ENCODE measurements at regions not wholly inside any gene's neighbourhood (a gene's known extent, or its start where the extent isn't known, plus 50 kb on each side); places are given as distances from the start of the nearest gene placed in this dataset.

DNA sequence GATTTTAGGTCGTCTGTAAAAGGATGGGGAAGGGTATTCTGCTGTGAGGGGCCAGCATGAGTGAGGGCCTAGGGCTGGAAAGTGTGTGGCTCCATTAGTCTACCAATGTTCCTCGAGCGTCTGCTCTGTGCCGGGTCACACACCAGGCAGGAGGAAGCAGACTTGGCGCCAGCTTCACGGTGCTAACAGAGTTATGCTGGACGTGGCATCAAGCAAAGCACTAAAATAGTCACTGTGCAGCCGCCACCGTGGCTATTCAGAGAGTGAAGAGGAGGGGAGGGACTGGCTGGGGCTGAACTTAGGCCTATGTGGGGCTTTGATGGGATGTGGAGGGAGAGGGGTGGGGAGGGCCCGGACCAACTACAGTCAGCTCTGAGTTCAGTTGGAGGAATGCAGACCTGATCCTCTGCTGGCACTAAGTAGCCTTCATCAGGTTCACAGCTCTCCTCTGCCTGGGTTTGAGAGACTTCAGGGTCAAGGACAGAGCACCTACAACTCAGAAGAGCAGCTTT, 83.9 kb upstream of the MSX1 start:
- no peak for DNase-seq (ENCODE audit: low read depth in 2 of 2)

DNA sequence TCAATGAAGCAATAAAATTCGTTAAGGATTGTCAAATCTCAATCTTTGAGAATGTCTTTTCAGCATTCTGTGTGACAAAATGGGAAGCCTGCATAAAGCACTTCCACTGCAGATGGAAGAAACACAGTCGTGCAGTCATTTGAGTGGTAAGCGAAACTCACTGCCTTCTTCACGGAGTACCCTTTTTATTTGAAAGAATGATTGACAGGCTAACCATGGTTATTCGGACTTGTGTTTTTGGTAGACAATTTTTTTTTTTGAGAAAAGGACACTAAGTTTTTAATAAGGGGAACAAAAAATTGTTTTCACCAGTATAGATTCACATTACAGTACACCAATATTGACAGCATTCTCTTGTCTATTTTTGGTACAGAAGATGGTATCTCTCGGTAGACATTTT, 86.9 kb upstream of the MSX1 start:
- DNase-seq (ENCODE audit: low read depth in 2 of 2), result no peak

DNA sequence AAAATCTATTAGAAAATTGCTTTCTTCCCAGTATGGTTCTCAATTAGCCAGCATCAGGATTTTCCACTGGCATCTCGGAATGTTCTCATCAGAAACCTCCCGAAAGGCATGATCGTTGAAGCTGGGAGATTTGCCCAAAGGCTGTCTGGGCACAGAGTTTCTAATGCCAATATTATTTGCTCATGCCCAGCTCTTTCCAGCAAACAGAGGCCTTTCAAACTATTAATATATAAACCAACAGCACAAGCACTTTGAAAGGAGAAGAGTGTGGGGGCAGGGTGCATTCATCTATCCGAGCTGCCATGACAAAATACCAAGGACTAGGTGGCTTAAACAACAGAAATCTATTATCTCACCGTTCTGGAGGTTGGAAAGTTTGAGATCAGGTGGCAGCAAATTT, 88.3 kb upstream of the MSX1 start:
- no peak for DNase-seq (ENCODE audit: low read depth in 2 of 2)

DNA sequence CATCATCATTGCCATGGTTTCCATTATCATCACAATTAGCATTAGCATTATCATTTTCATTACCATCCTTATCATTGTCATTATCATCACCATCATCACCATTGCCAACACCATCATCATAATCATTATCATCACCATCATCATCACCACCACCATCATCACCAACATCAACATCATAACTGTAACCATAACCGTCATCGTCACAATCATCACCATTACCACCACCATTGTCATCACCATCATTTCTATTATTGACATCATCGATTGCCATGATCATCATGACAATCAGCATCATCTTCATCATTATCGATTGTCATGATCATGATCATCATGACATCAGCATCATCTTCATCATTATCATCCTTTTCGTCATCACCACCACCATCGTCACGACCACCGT, 88.9 kb upstream of the MSX1 start:
- no peak for DNase-seq (ENCODE audit: low read depth in 2 of 2)

DNA sequence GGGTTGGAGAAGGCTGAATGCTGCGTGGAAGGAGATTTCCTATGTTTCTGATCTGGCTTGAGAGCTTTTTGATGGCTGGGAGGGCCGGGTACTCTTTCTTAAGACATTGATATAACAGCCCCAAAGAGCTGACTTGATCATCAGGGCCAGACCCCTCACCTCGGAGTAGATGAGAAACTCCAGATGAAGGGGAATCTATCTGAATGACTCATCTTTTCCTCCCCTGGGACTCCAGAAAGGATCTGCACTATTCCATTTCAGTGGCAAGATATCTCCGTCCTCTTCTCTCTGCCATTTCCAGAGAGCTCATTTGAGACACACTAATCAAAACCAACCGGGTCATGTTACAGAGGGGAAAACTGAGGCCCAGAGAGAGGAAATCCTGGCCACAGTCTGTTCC, 92.9 kb upstream of the MSX1 start:
- no peak for DNase-seq (ENCODE audit: low read depth in 2 of 2)

DNA sequence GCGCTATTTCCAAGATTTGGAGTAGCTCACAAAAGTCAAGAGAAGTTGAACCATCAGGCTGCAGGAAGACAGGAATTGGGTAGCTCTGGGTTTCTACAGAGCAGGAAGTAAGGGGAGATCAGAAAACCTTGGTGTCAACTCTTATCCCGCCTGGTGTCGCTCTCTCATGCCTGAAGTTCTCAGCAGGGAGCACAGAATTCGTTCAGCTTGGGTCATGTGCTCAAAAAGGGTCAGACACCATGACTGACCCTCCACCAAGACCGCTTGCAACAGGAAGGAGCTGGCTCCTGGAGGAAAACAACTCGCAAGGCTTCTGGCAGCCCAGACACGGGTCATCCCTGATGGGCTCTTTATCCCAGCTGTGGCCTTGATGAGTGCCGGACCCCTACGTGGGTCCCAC, 93.7 kb upstream of the MSX1 start:
- DNase-seq (ENCODE audit: low read depth in 2 of 2), result no peak

- no peak for DNase-seq (ENCODE audit: low read depth in 2 of 2)
These were observed 94.9 kb upstream of the MSX1 start for GRCh38 chr4:4764558-4764905.

- no peak for DNase-seq (ENCODE audit: low read depth in 2 of 2)
These were observed 95.5 kb upstream of the MSX1 start for GRCh38 chr4:4763822-4764557.

GRCh38 chr4:4762909-4763821, 96.3 kb upstream of the MSX1 start:
- DNase-seq (ENCODE audit: low read depth in 2 of 2), result peak in 1 of 2 donors; percentile 10

DNA sequence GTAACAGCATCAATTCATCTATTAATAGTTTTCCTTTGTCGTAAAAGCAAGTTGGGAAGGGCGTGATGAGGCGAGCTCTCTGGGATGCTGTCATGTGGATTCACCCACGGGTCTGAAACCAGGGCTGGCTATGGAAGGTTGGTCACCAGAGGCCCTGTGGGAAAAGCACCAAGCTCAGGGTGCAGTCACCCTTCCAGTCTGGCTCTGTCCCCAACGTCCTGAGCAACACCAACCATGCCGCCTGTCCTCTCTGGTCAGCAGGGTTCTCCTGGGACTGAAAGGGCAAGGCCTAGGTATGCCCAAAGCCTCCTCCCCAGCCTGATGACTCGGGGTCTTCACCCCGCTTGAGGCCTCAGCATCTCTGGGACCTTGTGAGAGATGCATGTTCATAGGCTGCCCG, 97.2 kb upstream of the MSX1 start:
- DNase-seq (ENCODE audit: low read depth in 2 of 2), result no peak

DNA sequence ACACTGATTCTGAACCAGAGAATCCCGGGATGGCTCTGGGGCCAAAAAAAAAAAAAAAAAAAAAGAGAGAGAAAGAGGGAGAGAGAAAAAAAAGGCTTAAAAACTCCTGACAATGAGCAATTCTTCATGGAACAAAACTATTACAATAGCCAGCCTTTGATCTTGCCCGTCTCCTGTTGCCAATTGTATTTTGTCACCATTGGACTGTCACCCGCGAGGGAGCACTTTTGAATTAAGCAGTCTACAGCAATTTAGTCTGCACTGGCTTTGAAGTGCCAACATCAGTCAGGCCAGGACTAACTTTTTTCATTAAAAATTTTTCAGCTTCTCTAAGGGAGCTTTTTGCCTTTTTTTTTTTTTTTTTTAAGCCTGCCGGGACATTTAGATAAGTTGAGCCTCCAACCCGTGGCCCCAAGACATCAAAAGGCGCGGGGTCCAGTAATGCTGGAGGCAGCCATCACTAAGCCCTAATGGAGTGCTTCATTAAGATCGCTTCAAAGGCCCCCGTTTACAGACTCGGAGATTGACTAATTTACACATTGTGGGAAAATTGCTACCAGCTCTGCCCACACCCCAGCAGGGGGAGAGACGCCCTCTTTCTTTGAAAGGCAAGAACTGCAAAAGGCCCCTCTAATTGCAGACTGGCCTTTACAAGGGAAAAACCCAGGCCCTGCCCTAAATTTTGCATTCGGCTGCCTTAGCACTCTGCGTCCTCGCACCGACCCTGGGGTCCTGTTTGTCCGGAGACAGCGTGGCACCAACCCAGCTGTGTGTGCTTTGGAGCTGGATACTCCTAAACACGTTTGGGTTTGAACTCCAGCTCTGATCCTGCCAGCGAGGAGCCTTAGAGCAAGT, 98.1 kb upstream of the MSX1 start:
- DNase-seq (ENCODE audit: low read depth in 2 of 2), result no peak

DNA sequence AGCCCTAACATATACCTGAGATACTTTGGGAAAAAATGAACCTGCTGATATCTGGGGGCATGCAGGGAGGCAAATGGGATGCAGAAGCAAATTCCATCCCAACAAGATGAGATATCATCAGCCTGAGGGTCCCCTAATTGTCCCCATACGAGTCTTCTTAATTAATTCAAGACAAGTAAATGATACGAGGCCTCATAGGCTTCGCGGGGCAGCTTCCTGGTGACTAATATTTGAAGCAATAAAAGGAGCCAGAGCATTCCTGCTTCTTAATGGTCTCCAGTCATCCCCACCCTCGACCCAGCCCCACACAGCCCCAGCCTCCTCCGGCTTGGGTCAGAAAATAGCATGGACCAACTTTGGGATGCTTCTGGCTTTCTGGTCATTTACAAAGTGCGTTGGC, 99.6 kb upstream of the MSX1 start:
- no peak for DNase-seq (ENCODE audit: low read depth in 2 of 2)

DNA sequence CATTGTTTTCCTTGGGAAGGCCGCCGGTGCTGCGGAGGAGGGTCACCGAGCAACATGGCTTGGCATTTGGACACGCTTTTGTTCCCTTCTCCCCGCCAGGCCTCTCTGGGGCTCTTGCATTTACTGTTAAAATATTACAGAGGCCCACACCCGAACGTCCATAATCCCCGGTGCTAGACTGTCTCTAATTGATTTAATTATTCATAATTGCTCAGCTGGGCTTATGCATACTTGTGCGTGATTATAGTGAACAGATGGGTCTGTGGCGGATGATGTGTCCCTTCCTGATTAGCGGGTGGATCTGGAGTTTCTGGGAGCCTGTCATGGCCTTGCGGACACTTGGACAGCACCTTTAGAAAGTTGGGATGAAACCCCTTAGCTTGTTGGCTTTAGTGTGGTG, 100.2 kb upstream of the MSX1 start:
- DNase-seq (ENCODE audit: low read depth in 2 of 2), result no peak

DNA sequence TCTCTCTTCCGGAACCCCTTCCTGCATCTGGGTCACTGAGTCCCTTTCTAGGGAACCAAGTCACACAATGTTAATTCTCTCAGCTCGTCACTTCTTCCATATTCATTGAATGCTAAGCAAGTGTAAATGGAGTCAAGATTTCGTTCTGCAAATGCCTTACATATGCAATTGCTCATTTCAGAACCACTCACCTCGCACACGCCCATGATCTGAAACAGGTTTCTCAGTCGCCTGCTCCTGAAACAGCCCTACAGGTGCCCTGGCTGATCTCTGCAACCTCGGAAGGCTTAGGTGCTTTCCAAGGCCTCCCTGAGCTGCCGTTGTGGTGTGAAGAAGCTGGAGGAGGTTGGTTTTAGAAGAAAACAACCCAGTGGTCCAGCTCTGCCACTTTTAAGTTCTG, 100.8 kb upstream of the MSX1 start:
- DNase-seq (ENCODE audit: low read depth in 2 of 2), result no peak

DNA sequence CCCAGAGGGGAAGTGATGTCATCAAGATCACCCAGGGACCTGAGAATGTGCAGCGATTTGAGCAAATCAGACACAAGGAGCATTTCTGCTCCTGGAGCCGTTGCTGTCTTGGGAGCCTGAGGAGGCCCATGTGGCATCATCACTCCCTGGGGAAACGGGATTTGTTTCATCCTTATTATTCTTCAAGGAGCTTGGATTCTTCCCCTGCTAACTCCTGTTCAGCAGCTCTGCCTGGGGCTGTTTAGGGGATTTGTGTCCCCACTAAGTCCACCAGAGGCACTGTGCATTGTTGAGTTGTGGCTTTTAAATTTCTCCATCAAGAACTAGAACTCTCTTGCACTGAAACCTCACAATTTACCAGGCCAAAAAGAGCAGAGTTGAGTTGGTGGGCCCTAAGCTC, 104.2 kb upstream of the MSX1 start:
- DNase-seq (ENCODE audit: low read depth in 2 of 2), result no peak

GRCh38 chr4:4754641-4755040, 104.8 kb upstream of the MSX1 start:
- DNase-seq (ENCODE audit: low read depth in 2 of 2), result no peak

- no peak for DNase-seq (ENCODE audit: low read depth in 2 of 2)
These were observed 105.8 kb upstream of the MSX1 start for GRCh38 chr4:4753643-4754042.

DNA sequence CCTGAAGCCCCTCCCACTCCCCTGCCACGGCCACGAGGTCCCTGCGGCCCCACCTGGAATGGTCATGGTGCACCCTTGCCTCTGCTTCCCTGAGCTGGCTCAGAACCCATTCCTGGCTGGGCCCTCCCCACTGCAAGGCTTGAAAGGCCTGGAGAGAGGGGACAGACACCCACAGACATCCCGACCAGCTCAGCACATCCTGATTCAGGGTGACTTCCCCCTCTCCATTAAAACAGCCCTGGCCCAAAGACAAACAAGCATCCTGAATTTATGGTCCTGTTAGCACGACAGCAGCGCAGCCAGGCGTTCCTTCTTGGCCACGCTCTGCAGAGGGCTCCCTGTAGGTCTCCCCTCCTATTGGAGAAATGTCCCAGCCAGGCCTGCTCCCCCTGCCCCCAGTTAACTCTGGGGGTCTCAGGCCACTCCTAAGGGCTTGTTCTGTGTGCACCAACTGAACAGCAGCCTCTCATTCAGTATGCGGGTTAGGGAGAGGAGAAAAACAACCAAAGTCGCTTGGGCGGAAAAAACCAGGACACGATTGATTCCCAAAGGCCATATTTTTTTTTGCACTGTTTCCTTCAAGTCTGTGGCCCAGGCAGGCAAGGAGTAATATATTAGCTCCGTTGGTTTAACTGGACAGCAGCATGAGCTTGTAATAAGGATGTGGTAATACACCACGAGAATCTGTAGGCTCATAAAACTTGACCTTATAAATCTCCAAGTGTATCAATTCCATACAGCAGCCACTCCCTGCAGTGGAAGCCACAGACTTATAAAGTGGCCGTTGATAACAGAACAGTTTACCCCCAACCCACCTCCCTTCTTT, 106.7 kb upstream of the MSX1 start:
- DNase-seq (ENCODE audit: low read depth in 2 of 2), result no peak

DNA sequence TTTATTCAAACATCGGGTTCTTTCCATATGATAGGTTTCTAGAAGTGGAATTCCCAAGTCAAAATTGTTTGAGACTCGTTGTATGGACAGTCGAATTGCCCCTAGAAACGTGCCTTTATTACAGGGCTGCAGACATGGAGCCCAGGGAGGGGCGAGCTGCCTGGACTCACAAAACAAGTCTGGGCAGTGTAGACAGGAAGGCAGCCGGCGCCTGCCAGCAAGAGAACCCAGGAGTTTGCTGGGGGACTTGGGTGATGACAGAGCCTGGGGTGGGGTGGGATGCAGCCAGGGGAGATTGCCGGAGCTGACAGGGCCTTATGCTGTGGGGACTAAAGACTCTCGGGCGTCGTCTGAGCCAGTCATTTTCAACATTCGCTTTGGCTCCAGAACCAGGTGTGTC, 107.4 kb upstream of the MSX1 start:
- DNase-seq (ENCODE audit: low read depth in 2 of 2), result no peak

- DNase-seq (ENCODE audit: low read depth in 2 of 2), result no peak
These were observed 109.3 kb upstream of the MSX1 start for GRCh38 chr4:4750187-4750586.

DNA sequence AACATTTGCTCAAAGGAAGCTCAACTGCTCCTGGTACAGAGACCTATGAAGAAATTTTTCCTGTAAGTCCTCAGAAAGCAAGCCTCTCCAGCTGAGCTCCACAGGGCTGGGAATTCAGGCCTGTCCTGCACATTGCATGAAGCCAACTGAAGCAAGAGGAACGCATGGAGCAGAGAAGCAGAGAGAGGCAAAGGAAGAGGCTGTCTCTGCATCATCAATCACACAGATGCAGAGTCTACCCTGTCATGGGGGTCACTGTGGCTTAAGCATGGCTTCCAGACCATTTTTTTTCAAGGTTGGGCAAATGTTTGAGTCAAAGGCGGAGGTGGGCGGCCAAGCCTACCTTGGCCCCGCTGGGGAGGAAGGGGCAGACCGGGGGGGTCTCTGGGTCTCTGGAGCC, 110.3 kb upstream of the MSX1 start:
- DNase-seq (ENCODE audit: low read depth in 2 of 2), result no peak

All from stimulated activated CD4-positive, alpha-beta T cell treated with anti-CD3 and anti-CD28 coated beads, Interleukin-4, amount 100 ng/mL, for 48 hours (primary cell).